GM18505 (cell line): ENCODE measurements at regions not wholly inside any gene's neighbourhood (a gene's known extent, or its start where the extent isn't known, plus 50 kb on each side); places are given as distances from the start of the nearest gene placed in this dataset.

Experiments used
- ATAC-seq: cut with Tn5 transposase; IDR thresholded peaks from one replicate; pipeline ENCODE4 v1.9.1; 2021; ENCODE audit not compliant: unreplicated experiment
- POLR2A ChIP-seq: IDR thresholded peaks from 4 replicates; pipeline ENCODE4 v1.6.1; 2011; ENCODE audit warnings: borderline replicate concordance; ENCODE audit not compliant: insufficient read depth, insufficient read length; ENCODE audit errors: extremely low read depth

- no peak for ATAC-seq
- TF ChIP-seq POLR2A: no peak
Observed at GRCh38 chr16:63752347-63752746, 1369.5 kb downstream of the CDH11 start.

GRCh38 chr16:63749276-63749675, 1372.6 kb downstream of the CDH11 start:
- no peak for ATAC-seq
- TF ChIP-seq POLR2A: no peak

- TF ChIP-seq POLR2A: no peak
- no peak for ATAC-seq
Observed at GRCh38 chr16:63745456-63745855, 1376.4 kb downstream of the CDH11 start.

GRCh38 chr16:63744077-63744874, 1377.6 kb downstream of the CDH11 start:
- no peak for TF ChIP-seq POLR2A
- no peak for ATAC-seq

- no peak for ATAC-seq
- no peak for TF ChIP-seq POLR2A
Observed at GRCh38 chr16:63742150-63742549, 1379.7 kb downstream of the CDH11 start.

GRCh38 chr16:63737633-63738032, 1384.2 kb downstream of the CDH11 start:
- ATAC-seq: no peak
- TF ChIP-seq POLR2A: no peak

- ATAC-seq: no peak
- TF ChIP-seq POLR2A: no peak
Observed at GRCh38 chr16:63735456-63735855, 1386.4 kb downstream of the CDH11 start.

GRCh38 chr16:63720848-63721247, 1401.0 kb downstream of the CDH11 start:
- TF ChIP-seq POLR2A: no peak
- ATAC-seq: no peak

- no peak for ATAC-seq
- TF ChIP-seq POLR2A: no peak
Observed at GRCh38 chr16:63719926-63720325, 1401.9 kb downstream of the CDH11 start.

- no peak for TF ChIP-seq POLR2A
- ATAC-seq: no peak
Observed at GRCh38 chr16:63717806-63718205, 1404.1 kb downstream of the CDH11 start.

- TF ChIP-seq POLR2A: no peak
- ATAC-seq: no peak
Observed at GRCh38 chr16:63714876-63715275, 1407.0 kb downstream of the CDH11 start.

GRCh38 chr16:63712725-63713124, 1409.1 kb downstream of the CDH11 start:
- no peak for TF ChIP-seq POLR2A
- no peak for ATAC-seq

- TF ChIP-seq POLR2A: no peak
- no peak for ATAC-seq
Observed at GRCh38 chr16:63703612-63704011, 1418.3 kb downstream of the CDH11 start.

- no peak for ATAC-seq
- no peak for TF ChIP-seq POLR2A
Observed at GRCh38 chr16:63702981-63703590, 1418.8 kb downstream of the CDH11 start.

- no peak for TF ChIP-seq POLR2A
- ATAC-seq: no peak
Observed at GRCh38 chr16:63697736-63698135, 1424.1 kb downstream of the CDH11 start.

- TF ChIP-seq POLR2A: no peak
- no peak for ATAC-seq
Observed at GRCh38 chr16:63695347-63695746, 1426.5 kb downstream of the CDH11 start.
